Astrocyte (in vitro differentiated cells and primary cell): ENCODE measurements at regions not wholly inside any gene's neighbourhood (a gene's known extent, or its start where the extent isn't known, plus 50 kb on each side); places are given as distances from the start of the nearest gene placed in this dataset.

Experiments used
- DNase-seq: peaks from one replicate; pipeline ENCODE4 v3.0.0-alpha.2; 2010; ENCODE audit warnings: low read depth
- FAIRE-seq: peaks from 2 replicates; lab custom pipeline; 2011; peaks lifted over from hg19 to GRCh38; lab: Jason Lieb, UNC
- H2AFZ ChIP-seq: 2 replicates; pipeline ENCODE4 v1.6.0; 2012; ENCODE audit warnings: low read depth, low read length, inconsistent platforms
- H3K27ac ChIP-seq: 2 replicates; pipeline ENCODE4 v1.5.1; 2011; ENCODE audit warnings: low read depth, low read length, inconsistent platforms
- H3K27me3 ChIP-seq: 2 replicates; pipeline ENCODE4 v1.6.0; 2011; ENCODE audit warnings: low read length, inconsistent platforms; ENCODE audit not compliant: insufficient read depth
- H3K36me3 ChIP-seq: 2 replicates; pipeline ENCODE4 v1.5.1; 2011; ENCODE audit warnings: low read length, inconsistent platforms; ENCODE audit not compliant: insufficient read depth
- H3K4me1 ChIP-seq: 2 replicates; pipeline ENCODE4 v1.5.1; 2011; ENCODE audit warnings: low read length, inconsistent platforms; ENCODE audit not compliant: insufficient read depth
- H3K4me2 ChIP-seq: 2 replicates; pipeline ENCODE4 v1.6.0; 2012; ENCODE audit warnings: low read length, inconsistent platforms
- H3K4me3 ChIP-seq: 2 replicates; pipeline ENCODE4 v1.5.1; 2011; ENCODE audit warnings: low read depth, mild to moderate bottlenecking, low read length, inconsistent platforms; ENCODE audit not compliant: insufficient read depth
- H3K79me2 ChIP-seq: 2 replicates; pipeline ENCODE4 v1.6.0; 2012; ENCODE audit warnings: mild to moderate bottlenecking, low read length, inconsistent platforms; ENCODE audit not compliant: insufficient read depth
- H3K9ac ChIP-seq: 2 replicates; pipeline ENCODE4 v1.6.0; 2012; ENCODE audit warnings: mild to moderate bottlenecking, low read length, inconsistent platforms
- H3K9me3 ChIP-seq: 2 replicates; pipeline ENCODE4 v1.5.1; 2012; ENCODE audit warnings: low read depth, mild to moderate bottlenecking, low read length, inconsistent platforms; ENCODE audit not compliant: insufficient read depth
- H4K20me1 ChIP-seq: 2 replicates; pipeline ENCODE4 v1.6.0; 2012; ENCODE audit warnings: low read length, inconsistent platforms; ENCODE audit not compliant: insufficient read depth
- H3K27ac Mint-ChIP-seq: one replicate; pipeline ENCODE4 v1.8.0; 2021; ENCODE audit warnings: mild to moderate bottlenecking, mixed read lengths; ENCODE audit not compliant: unreplicated experiment
- H3K27me3 Mint-ChIP-seq: one replicate; pipeline ENCODE4 v1.8.0; 2021; ENCODE audit warnings: low read depth, mixed read lengths; ENCODE audit not compliant: unreplicated experiment
- H3K36me3 Mint-ChIP-seq: one replicate; pipeline ENCODE4 v1.8.0; 2021; ENCODE audit warnings: low read depth, mixed read lengths; ENCODE audit not compliant: unreplicated experiment
- H3K4me1 Mint-ChIP-seq: one replicate; pipeline ENCODE4 v1.8.0; 2021; ENCODE audit warnings: low read depth, mixed read lengths; ENCODE audit not compliant: unreplicated experiment
- H3K4me3 Mint-ChIP-seq: one replicate; pipeline ENCODE4 v1.8.0; 2021; ENCODE audit warnings: mild to moderate bottlenecking, moderate library complexity, mixed read lengths; ENCODE audit not compliant: unreplicated experiment
- H3K9me3 Mint-ChIP-seq: one replicate; pipeline ENCODE4 v1.8.0; 2021; ENCODE audit warnings: mild to moderate bottlenecking, mixed read lengths; ENCODE audit not compliant: unreplicated experiment
- EZH2 ChIP-seq: IDR thresholded peaks from 2 replicates; pipeline ENCODE4 v1.6.1; 2012; ENCODE audit warnings: mild to moderate bottlenecking, low read length, inconsistent platforms; ENCODE audit not compliant: insufficient read depth
- TF ChIP-seq, protein P1 (sequence below): IDR thresholded peaks from 2 replicates; pipeline ENCODE4 v1.5.1; 2011; ENCODE audit warnings: low read depth, mild to moderate bottlenecking, inconsistent platforms, low read length, moderate library complexity; ENCODE audit not compliant: insufficient read depth

GRCh38 chr18:30302181-30302580 is 740.4 kb downstream of the DSC3 start:
- H3K4me1 Mint-ChIP-seq = no peaks in the 10 kb centered on the region
- no peak for FAIRE-seq
- no peak overlapping the region for H3K27ac Mint-ChIP-seq
- Histone ChIP-seq H3K79me2 (no peaks in the 10 kb centered on the region), H3K36me3 (no peaks in the 10 kb centered on the region), H3K4me1 (no peaks in the 10 kb centered on the region), H3K9ac (no peak overlapping the region), H3K27me3 (no peaks in the 10 kb centered on the region), H2AFZ (no peak overlapping the region), H3K4me3 (no peak overlapping the region), H4K20me1 (no peaks in the 10 kb centered on the region), H3K27ac (no peak overlapping the region), H3K4me2 (no peak overlapping the region), H3K9me3 (no peaks in the 10 kb centered on the region)
- no peak for DNase-seq
- H3K36me3 Mint-ChIP-seq = no peaks in the 10 kb centered on the region
- no peak overlapping the region for H3K4me3 Mint-ChIP-seq
- no peaks in the 10 kb centered on the region for H3K9me3 Mint-ChIP-seq
- TF ChIP-seq, protein P1, sequence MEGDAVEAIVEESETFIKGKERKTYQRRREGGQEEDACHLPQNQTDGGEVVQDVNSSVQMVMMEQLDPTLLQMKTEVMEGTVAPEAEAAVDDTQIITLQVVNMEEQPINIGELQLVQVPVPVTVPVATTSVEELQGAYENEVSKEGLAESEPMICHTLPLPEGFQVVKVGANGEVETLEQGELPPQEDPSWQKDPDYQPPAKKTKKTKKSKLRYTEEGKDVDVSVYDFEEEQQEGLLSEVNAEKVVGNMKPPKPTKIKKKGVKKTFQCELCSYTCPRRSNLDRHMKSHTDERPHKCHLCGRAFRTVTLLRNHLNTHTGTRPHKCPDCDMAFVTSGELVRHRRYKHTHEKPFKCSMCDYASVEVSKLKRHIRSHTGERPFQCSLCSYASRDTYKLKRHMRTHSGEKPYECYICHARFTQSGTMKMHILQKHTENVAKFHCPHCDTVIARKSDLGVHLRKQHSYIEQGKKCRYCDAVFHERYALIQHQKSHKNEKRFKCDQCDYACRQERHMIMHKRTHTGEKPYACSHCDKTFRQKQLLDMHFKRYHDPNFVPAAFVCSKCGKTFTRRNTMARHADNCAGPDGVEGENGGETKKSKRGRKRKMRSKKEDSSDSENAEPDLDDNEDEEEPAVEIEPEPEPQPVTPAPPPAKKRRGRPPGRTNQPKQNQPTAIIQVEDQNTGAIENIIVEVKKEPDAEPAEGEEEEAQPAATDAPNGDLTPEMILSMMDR = no peak
- TF ChIP-seq EZH2 = no peak
- H3K27me3 Mint-ChIP-seq = no peaks in the 10 kb centered on the region

GRCh38 chr18:30298769-30299168 is 743.8 kb downstream of the DSC3 start:
- Histone ChIP-seq H3K4me2 (no peak overlapping the region), H3K27me3 (no peaks in the 10 kb centered on the region), H3K27ac (no peak overlapping the region), H3K9me3 (no peaks in the 10 kb centered on the region), H3K4me1 (no peaks in the 10 kb centered on the region), H4K20me1 (no peaks in the 10 kb centered on the region), H3K79me2 (no peaks in the 10 kb centered on the region), H2AFZ (no peak overlapping the region), H3K36me3 (no peaks in the 10 kb centered on the region), H3K4me3 (no peak overlapping the region), H3K9ac (no peak overlapping the region)
- H3K4me1 Mint-ChIP-seq = no peaks in the 10 kb centered on the region
- TF ChIP-seq, protein P1 = no peak
- no peak for TF ChIP-seq EZH2
- DNase-seq (no peak), FAIRE-seq (no peak)
- H3K36me3 Mint-ChIP-seq = no peaks in the 10 kb centered on the region
- H3K9me3 Mint-ChIP-seq = peaks cover 2% of the 10 kb centered on the region
- H3K27ac Mint-ChIP-seq = no peak overlapping the region
- no peak overlapping the region for H3K4me3 Mint-ChIP-seq
- H3K27me3 Mint-ChIP-seq = no peaks in the 10 kb centered on the region

- no peak overlapping the region for H3K9ac ChIP-seq
- H3K79me2 ChIP-seq = no peaks in the 10 kb centered on the region
- H3K36me3 ChIP-seq = no peaks in the 10 kb centered on the region
- H3K4me1 ChIP-seq = no peaks in the 10 kb centered on the region
- no peak overlapping the region for H3K27ac ChIP-seq
- H3K4me2 ChIP-seq = no peak overlapping the region
- no peaks in the 10 kb centered on the region for H3K27me3 Mint-ChIP-seq
- DNase-seq (no peak), FAIRE-seq (no peak)
- no peak overlapping the region for H3K4me3 ChIP-seq
- H3K27ac Mint-ChIP-seq = no peak overlapping the region
- no peaks in the 10 kb centered on the region for H3K9me3 ChIP-seq
- H2AFZ ChIP-seq = no peak overlapping the region
- H3K27me3 ChIP-seq = no peaks in the 10 kb centered on the region
- H3K36me3 Mint-ChIP-seq = no peaks in the 10 kb centered on the region
- H3K4me1 Mint-ChIP-seq = no peaks in the 10 kb centered on the region
- H4K20me1 ChIP-seq = no peaks in the 10 kb centered on the region
- no peaks in the 10 kb centered on the region for H3K9me3 Mint-ChIP-seq
- TF ChIP-seq EZH2 = no peak
- TF ChIP-seq, protein P1 = no peak
- H3K4me3 Mint-ChIP-seq = no peak overlapping the region
These were observed 753.7 kb downstream of the DSC3 start for GRCh38 chr18:30288662-30289414.
